ENCODE measurements at regions not wholly inside any gene's neighbourhood (a gene's known extent, or its start where the extent isn't known, plus 50 kb on each side); places are given as distances from the start of the nearest gene placed in this dataset.
"Not testable (repeated sequence)": the region's sequence is repeated elsewhere in the genome, so short reads cannot be mapped to it uniquely, and the experiment has no call there.

GRCh38 chr6:169918239-169918953 lies 167.0 kb downstream of the ERMARD start:
- no peak for DNase-seq (ENCODE audit: extremely low read depth in 1 of 2, low read depth in 1 of 2)

- DNase-seq (ENCODE audit: extremely low read depth in 1 of 2, low read depth in 1 of 2) = no peak
These were observed 165.7 kb downstream of the ERMARD start for GRCh38 chr6:169917153-169917552.

DNA sequence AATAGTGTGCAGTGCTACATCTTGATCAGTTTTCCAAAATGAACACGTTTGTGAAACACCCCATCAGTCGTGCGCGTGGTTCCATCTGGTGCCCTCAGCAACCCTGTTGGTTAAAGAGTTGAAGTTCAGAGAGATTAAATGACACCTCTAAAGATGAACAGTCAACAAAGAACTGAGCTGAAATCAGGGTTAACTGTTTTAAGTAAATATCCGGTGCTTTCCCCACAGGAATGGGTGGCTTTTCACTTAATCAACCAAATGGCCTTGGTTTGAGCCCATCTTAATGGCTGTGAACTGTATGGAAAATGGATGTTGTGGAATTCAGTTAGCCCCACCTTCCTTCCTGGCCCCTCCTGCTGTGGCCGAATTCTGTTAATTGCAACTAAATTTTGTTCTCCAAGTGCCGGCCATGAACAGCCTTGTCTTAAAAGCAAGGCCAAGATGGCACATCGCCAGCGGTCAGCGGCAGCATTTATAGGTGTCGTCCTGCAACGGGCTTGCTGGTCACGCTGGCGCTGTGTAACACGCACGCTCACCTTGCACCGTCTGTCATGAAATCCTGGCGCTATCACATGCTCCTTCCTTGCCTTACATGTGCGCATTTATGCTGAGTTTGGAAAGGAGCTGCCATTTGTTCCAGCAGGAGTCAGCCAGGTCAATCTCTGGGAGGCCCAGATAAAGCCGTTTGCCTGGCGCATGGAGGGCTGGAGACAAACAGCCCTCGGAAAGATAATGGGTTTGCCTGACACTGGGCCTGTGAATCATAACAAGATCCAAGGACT lies 164.5 kb downstream of the ERMARD start:
- DNase-seq (ENCODE audit: extremely low read depth in 1 of 2, low read depth in 1 of 2) = no peak

DNA sequence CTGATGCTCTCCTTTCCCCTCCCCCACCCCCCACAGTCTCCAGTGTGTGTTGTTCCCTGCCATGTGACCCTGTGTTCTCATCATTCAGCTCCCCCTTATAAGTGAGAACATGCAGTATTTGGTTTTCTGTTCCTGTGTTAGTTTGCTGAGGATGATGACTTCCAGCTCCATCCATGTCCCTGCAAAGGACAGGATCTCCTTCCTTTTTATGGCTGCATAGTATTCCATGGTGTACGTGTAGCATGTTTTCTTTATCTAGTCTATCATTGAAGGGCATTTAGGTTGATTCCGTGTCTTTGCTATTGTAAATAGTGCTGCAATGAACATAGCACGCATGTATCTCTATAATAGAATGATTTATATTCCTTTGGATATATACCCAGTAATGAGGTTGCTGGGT lies 162.3 kb downstream of the ERMARD start:
- not testable (repeated sequence) for DNase-seq (ENCODE audit: extremely low read depth in 1 of 2, low read depth in 1 of 2)

GRCh38 chr6:169913096-169913638 lies 161.7 kb downstream of the ERMARD start:
- no peak for DNase-seq (ENCODE audit: extremely low read depth in 1 of 2, low read depth in 1 of 2)

- no peak for DNase-seq (ENCODE audit: extremely low read depth in 1 of 2, low read depth in 1 of 2)
These were observed 161.1 kb downstream of the ERMARD start for GRCh38 chr6:169912266-169913095.

GRCh38 chr6:169911264-169912263 lies 160.1 kb downstream of the ERMARD start:
- no peak for DNase-seq (ENCODE audit: extremely low read depth in 1 of 2, low read depth in 1 of 2)

- no peak for DNase-seq (ENCODE audit: extremely low read depth in 1 of 2, low read depth in 1 of 2)
These were observed 157.7 kb downstream of the ERMARD start for GRCh38 chr6:169909113-169909512.

DNA sequence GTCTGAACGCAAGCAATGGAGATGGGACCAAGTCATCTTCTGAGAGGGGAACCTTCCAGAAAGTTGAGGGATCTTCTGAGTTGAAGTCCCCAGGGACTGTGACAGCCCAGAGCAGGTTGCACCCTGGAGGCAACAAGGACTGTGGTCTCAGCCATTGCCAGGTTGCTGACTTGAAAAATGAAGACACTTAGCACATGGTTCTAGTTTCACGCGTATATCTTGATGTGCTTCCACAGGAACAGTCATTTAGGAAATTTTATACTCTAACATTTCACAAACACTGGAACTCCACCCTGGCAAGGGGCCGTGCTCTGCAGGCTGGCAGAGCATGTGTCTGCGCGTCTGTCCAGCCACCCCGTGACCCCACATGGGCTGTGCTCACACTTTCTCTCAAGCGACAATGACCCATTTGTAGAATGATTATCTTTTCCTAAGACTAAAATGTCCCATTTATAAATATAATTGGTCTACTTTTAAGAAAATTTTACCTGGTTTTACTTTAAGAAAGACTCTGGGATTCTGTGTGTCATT lies 157.0 kb downstream of the ERMARD start:
- no peak for DNase-seq (ENCODE audit: extremely low read depth in 1 of 2, low read depth in 1 of 2)

GRCh38 chr6:169907419-169908115 lies 156.1 kb downstream of the ERMARD start:
- DNase-seq (ENCODE audit: extremely low read depth in 1 of 2, low read depth in 1 of 2) = no peak

DNA sequence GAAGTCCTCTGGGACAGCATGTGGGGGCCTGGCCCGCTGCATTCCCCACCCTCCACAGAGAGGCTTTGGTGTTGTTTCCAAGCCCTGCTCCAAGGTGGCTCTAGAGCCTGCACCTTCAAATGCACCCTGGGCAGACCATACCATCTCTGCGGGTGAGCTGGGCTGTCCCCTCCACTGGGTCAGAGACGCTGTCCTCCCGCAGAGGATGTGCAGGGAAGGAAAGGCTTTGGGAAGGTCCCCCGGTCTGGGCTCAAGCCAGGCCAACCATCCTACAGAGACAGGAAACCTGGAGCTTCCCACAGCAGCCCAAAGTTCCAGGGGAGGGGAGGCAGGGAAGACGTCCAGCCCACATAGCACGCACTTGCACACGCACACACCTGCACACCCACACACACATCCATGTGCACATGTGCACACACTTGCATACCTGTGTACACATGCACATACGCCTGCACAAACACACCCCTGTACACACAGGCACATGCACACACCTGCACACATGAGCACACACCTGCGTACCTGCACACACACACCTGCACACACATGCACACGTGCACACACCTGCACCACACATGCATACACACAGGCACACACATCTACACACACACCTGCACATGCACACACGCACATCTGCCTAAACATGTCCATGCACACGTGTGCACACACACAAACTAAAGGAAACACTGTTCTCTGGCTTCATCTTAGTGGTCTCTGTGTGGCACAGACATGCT lies 155.4 kb downstream of the ERMARD start:
- DNase-seq (ENCODE audit: extremely low read depth in 1 of 2, low read depth in 1 of 2) = no peak

DNA sequence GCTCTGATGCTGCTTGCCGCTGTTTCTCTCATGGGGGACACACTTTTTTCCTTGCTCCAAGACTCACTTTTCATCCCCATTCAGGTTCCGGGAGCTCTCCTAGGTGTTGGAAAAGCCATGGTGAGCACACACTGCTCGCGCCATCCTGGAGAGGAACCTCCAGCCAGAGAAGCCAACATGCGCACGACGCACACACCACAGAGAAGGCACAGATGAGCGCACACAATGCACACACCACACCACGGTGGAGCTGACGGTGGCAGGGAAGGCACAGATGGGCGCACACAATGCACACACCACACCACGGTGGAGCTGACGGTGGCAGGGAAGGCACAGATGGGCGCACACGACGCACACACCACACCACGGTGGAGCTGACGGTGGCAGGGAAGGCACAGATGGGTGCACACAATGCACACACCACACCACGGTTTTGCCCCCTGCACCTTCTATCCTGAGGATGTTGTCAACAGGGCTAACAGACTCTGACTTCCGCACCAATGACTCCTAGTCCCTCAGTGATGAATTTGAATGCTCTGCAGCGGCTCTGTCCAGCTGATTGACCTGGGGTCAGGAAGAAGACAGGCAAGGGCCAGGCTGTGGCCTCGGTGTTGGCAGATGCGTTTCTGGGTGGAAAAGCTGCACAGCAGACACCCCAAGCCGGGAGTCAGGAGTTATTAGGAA lies 154.7 kb downstream of the ERMARD start:
- no peak for DNase-seq (ENCODE audit: extremely low read depth in 1 of 2, low read depth in 1 of 2)

- no peak for DNase-seq (ENCODE audit: extremely low read depth in 1 of 2, low read depth in 1 of 2)
These were observed 153.8 kb downstream of the ERMARD start for GRCh38 chr6:169905041-169905807.

DNA sequence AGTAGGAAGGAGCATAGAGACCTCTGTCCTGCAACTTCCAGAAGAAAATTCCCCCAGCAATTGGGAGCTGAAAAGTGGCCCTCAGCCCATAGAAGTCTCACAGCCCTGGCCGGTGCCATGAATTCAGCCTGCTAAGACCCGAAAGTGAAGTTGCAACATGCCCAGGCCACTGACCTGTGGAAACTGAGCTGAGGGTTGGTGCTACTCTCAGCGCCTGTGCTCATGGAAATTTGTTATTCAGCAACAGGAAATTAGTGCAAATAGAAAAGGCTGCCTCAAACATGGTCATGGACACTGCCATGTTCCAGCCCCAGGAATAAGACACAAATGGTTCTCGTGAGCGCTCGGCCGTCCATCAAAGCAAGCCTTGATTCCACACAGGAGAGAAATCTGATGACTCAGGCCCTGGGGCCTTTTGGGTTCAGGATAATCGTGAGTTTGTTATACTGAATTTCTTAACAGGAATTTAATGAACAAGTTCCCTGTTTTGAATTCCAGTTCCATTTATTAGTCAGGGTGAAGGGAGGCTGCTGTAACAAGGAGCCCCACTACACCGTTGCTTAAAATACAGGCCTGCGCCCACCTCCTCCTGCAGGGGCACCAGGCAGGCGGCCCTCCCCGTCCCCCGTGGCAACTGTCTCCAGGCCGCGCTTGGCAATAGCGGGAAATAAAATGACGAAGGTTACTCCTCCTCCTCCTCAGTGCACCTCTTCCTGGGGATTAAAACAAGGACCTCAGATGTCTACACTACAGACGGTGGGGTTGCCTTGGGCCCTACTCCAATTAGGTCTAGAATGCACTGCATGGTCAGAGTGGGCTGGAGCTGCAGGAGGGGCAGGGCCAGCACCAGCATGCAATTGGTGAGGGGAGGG lies 152.9 kb downstream of the ERMARD start:
- DNase-seq (ENCODE audit: extremely low read depth in 1 of 2, low read depth in 1 of 2) = no peak

- no peak for DNase-seq (ENCODE audit: extremely low read depth in 1 of 2, low read depth in 1 of 2)
These were observed 151.7 kb downstream of the ERMARD start for GRCh38 chr6:169903122-169903521.

DNA sequence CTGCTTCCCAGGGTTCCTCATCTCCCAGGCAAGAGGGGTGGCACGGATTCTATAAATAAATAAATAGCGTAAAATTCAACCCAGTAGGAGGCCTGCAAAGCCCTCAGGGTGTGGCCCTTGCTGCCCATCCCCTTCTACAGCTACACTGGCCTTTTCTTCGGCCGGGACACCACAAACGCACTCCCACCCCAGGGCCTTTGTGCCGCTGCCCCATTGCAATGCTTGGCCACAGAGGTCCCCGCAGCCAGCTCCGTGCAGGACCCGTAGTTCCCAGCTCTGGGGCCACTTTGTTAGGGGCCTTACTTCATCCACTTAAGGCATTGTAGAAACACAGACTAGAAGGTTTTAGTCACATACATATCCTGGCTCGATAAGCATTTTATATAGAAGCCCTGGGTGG lies 151.2 kb downstream of the ERMARD start:
- no peak for DNase-seq (ENCODE audit: extremely low read depth in 1 of 2, low read depth in 1 of 2)

Data from activated CD8-positive, alpha-beta memory T cell treated with anti-CD3 and anti-CD28 coated beads for 1 hour (primary cell).